GM19043 (cell line): ENCODE measurements at regions not wholly inside any gene's neighbourhood (a gene's known extent, or its start where the extent isn't known, plus 50 kb on each side); places are given as distances from the start of the nearest gene placed in this dataset.
"Not testable (repeated sequence)": the region's sequence is repeated elsewhere in the genome, so short reads cannot be mapped to it uniquely, and the experiment has no call there.

Source experiments
- ATAC-seq: cut with Tn5 transposase; IDR thresholded peaks from one replicate; pipeline ENCODE4 v1.9.1; 2021; ENCODE audit warnings: low read depth; ENCODE audit not compliant: unreplicated experiment

DNA sequence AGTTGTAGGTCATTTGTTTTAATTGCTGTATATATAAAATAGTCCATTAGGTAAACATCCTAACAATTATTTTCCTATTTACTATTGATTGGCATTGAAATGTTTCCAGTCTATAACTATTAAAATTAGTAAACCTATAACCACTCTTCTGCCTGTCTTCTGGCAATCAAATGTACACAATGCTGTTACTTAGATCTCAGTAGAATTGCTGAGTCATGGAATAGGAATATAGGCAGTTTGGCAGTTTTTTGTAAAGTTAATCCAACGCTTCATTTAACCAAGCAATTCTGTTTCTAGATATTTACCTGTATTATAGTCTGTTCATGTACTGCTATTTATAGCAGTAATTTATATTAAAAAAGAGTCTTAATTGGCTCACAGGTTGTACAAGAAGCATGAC, 518.1 kb downstream of the DCDC2C start:
- no peak for ATAC-seq

DNA sequence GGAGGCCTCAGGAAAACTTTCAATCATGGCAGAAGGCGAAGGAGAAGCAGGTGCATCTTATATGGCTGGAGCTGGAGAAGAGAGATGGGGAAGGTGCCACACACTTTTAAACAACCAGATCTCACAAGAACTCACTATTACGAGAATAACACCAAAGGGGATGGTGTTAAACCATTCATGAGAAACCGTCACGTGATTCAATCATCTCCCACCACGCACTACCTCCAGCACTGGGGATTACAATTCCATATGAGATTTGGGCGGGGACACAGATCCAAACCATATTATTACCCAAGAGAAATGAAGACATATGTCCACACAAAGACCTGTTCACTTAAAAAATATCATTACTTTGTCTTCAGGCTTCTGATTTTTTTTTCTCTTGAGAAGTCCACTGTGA, 518.5 kb downstream of the DCDC2C start:
- ATAC-seq = no peak

DNA sequence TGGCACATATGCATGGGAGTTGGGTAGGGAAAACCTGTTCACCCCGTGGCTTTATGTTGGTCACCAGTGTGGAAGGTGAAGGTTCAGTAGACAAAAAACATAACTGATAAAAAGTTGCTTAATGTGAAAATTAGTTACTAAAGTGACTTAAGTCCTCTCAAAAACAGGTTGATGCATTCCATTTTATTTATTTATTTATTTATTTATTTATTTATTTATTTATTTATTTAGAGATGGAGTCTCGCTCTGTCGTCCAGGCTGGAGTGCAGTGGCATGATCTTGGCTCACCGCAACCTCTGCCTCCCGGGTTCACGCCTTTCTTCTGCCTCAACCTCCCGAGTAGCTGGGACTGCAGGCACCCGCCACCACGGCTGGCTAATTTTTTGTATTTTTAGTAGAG, 541.0 kb downstream of the DCDC2C start:
- not testable (repeated sequence) for ATAC-seq

DNA sequence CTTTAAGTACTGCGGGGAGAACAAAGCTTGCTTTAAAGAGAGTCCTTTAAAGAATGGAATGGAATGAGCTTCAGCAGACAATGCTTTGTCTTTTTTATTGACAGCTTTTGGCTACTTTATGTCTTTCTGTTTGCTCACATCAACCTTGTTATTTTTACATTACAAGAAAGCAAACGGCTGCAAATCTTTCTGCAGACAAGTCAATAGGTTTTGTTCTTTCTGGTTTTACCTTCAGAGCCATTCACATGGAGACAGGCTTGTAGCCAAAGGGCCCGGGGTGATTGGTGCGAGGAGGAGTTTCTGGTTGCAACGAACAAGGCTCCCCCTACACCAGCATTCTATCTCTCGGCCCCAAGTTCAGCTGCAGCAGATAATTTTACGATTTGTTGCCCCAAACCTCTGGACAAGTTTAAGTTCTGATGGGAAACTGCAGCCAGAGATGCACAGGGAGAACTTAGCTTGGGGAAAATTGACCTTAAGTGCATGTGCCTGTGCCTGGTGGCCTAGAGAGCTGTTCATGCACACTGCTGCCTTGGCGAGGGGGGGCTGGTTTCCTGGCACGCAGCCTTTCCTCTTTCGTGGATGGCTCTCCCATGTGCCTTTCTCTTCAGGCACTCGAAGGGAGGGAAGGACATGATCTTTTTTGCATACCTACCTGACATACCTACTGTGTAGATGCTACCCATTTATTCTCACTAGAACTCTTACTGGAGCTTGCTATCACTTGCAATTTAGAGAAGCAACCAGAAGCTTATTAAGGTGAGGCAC, 543.2 kb downstream of the DCDC2C start:
- ATAC-seq = no peak

DNA sequence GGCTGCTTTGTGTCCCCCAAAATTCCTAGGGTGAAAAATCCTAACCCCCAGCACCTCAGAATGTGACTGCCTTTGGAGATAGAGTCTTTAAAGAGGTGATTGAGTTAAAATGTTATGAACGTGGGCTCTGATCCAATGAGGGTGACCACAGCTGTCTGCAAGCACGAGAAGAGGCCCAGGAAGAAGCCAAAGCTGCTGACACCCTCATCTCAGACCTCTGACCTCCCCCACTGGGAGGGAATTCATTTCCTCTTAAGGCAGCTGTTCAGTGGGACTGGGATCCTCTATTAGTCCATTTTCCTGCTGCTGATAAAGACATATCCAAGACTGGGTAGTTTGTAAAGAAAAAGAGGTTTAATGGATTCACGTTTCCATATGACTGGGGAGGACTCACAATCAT, 544.4 kb downstream of the DCDC2C start:
- ATAC-seq = no peak

DNA sequence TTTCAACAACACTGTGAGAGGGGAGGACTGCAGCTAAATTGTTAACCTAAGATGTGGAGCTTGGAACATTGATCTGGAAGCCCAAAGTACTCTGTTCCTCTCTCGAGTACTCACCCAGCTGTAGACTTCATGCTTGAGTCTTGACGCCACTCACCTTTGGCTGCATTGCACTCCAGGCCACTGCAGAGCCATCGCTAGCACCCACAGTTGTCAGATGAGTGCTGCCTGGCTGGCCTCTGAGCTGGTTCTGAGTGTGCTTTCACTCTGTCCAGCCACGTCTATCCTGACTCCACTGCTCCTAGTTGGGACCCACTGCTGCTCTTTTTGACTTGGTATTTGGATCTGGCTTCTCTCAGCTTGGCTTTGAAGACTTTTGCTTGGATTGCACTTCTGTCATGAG, 552.1 kb downstream of the DCDC2C start:
- no peak for ATAC-seq

DNA sequence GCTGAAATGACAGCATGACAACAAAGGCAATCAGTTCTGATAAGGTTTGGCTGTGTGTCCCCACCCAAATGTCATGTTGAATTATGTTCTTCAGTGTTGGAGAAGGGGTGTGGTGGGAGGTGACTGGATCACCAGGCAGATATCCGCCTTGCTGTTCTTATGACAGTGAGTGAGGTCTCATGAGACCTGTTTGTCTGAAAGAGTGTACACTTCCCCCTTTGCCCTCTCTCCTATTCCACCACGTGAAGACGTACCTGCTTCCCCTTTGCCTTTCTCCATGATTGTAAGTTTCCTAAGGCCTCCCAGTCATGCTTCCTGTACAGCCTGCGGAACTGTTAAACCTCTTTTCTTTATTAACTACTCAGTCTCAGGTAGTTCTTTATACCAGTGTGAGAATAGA, 553.0 kb downstream of the DCDC2C start:
- ATAC-seq = no peak

DNA sequence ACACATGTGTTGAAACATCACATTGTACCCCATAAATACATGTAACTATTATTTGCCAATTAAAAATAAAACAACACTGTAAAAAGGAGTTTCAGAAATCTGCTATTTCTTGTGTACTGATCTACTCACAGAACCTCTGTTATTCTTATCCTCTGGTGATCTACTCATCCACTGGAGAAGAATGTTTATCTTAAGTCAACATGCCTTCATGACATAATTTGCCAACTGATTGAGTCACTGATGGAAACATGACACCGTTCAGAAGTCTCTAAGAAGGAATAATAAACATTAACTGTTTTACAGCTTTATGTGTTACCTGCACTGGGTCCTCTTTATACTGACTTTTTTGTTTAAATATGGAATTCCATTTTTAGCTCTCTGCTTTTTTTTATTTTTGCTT, 555.2 kb downstream of the DCDC2C start:
- no peak for ATAC-seq

DNA sequence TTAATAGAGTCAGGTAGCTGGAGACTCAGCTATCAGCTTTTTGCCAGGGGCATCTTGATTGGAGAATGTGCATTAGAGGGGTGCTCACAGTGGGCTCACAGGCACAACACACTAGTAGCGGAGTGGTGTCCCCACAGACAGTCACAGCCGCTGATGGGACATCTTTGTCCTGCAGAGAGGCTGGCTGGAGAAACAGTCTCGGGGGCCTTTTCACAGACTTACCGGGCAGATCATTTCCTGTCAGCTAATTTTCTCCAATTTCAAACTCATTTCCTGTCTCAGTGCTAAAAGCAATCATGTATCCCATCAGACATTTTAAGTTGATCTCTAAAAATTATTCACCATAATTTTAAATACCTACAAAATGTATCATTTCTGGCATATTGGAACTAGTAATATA, 562.6 kb downstream of the DCDC2C start:
- ATAC-seq = no peak

DNA sequence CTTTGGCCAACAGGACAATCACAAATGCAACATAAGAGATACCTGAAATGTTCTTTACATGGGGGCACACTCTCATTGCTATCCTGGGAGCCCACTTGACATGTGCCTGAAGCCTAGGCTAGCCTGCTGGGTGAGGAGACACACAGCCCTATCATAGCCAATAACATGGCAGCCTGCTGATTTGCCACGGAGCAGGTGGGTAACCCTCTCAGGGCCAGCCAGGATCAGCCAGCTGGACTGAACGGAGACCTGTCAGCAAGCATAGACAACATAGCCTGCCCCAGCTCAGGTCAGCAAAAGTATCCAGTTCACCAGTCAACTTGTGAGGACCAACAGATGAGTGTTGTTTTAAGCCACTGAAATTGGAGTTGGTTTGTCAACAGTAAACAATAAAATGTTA, 566.5 kb downstream of the DCDC2C start:
- no peak for ATAC-seq

DNA sequence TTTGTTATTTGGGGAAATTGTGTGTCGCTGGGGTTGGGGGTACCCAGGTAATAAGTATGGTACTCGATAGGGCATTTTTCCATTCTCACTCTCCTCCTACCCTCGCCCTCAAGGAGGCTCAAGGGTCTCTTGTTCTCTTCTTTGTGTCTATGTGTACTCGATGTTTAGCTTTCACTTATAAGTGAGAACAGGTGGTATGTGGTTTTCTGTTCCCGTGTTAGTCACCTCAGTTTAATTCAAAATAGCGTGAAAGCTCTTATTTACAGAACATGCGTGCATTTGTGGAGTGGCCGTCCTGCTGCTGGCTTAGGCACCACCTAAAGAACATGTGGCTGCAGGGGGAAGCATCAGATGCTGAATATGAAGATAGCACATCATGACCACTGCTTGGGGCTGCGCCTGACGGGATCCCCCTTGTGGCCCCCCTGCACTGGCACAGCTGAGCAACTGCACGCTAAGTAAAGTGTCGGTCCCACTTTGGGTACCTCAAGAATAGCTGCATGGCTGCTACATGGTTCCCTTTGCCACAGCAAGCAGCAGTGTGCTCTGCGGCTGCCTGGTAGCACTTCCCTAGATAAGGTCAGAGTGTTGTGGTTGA, 569.0 kb downstream of the DCDC2C start:
- ATAC-seq = no peak

DNA sequence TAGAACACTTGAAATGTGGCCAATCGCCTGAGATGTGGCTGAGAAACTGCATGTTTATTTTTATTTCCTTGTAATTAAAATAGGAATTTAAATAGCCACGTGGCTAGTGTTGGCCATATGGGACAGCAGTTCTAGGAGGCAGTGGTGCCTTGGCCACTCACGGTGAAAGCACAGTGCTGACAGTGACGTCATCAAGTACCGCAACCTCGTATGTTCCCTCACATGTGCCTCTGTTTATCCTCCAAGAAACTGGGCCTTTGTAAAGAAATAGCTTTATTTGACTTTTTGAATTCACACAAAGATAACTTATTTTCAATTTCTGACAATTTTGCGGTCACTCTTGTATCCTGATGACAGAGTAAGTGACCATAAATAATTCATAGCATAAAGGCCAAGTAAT, 575.0 kb downstream of the DCDC2C start:
- no peak for ATAC-seq

DNA sequence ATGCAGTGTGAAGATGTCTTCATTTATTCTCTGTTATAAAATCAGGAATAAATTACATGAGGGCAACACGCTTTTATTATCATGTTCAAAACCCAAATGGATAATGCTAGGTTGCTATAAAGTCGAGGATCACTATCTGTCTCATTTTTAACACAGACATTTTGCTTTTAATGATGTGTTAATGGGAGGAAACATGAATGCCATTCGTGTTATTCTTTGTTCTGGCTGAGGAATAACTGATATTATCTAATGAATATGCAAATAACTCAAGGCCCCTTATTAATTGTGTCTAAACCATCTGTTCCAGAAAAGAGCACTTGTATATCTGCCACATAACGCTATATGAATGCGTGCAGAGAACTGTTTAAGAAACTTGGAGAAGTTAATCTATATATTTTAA, 576.1 kb downstream of the DCDC2C start:
- ATAC-seq = no peak

DNA sequence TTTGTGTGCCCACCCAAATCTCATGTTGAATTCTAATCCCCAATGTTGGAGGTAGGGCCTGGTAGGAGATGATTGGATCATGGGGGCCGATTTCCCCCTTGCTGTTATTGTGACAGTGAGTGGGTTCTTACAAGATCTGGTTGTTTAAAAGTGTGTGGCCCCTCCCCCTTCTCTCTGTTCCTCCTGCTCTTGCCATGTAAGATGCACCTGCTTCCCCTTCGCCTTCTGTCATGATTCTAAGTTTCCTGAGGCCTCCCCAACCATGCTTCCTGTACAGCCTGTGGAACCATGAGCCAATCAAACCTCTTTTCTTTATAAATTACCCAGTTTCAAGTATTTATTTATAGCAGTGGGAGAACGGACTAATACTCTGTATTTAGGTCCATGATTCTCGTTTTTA, 588.1 kb downstream of the DCDC2C start:
- ATAC-seq = no peak

DNA sequence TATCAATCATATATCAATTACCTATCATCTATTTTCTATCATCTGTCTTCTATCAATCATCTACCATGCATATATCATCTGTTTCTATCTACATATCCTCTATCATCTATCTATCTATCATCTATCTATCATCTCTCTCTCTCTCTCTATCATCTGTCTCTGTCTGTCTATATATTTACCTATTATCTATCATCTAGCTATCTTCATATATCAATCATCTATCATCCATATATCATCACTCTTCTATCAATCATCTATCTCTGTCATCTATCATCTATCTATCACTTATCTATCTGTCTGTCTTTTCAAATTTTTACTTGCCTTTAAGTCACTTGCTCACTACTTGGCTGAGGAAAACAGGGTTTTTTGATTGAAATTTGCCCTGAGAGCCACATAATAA, 592.3 kb downstream of the DCDC2C start:
- ATAC-seq = no peak

DNA sequence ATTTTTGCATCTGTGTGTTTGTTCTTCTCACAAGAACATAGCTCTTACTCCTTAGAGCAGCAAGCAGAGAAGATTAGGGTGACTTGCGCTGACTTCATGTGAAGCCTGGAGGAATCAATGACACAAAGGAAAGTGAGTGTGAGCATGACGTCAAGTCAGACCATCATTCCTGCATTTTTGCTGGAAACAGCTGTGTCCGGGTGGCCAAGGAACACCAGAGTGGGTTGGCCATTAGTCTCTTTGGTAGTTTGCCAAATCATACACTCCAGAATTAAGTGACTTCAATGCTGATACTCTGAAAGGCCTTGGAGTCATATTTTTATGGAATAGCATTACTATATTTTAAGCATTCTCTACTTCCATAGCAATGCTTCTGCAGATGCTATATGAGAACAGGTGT, 597.2 kb downstream of the DCDC2C start:
- ATAC-seq = no peak

DNA sequence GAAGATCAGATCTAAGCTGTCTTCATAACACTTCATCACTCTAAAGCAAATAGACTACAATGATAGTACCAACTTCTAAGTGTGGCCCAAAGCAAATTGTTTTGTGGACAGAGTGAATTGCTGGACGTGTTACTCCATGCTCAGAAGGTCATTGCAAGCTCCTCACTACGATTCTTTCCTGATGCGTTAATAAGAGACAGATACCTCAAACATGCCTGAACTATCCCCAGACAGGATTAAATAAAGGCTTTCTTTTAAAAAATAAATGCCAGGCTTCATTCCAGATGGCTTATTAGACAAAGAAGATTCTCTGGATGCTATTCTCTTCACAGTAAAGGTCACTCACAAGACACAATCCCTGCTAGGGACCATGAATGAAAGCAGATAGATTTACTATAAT, 621.2 kb downstream of the DCDC2C start:
- no peak for ATAC-seq

DNA sequence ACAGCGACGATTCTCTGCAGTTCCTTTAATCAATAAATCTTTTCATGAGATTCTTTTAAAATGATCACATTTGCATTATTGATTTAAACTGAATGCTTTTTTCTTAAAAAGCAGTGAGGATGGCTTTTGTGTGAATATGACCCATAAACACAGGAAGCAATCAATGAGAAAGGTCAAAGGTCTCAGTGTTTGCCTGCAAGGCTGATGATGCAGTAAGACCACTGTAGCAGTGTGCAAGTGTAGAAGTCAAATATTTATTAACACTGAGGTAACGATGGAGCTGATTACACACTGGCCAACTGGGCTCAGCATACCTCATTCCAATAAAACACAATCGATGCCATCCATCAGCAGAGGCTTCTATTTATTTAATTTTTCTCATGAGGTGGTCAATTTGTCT, 633.5 kb downstream of the DCDC2C start:
- ATAC-seq = no peak

DNA sequence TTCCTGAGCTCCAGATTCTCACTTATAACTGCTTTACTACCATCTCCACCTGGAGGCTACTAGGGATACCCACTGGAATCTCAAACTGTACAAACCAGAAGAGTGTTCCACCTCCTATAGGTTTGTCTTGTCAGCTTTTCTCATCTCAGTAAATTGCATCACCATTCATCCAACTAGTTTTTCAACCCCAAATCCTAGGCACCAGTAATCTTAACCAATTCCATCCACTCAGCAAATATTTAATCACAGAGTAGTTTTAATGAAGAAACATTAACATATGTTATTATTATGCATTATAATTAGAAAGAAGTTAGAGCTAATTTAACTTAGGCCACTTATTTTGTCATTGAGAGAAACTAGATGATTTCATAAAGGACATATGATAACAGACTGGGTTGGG, 635.0 kb downstream of the DCDC2C start:
- no peak for ATAC-seq

DNA sequence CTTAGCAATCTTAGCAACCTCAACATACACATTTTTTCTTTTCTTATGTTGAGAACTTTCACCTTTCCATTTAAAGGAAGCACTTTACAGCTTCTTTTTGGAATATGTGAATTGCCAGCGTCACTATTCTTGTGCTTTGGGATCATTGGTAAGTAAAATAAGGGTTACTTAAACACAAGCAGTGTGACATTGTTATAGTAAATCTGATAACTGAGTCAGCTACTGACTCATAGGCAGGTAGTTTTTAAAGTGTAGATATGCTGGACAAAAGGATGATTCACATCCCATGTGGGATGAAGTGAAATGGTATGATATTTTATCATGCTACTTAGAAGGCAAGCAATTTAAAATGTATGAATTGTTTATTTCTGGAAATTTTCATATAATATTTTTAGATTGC, 637.2 kb downstream of the DCDC2C start:
- no peak for ATAC-seq

DNA sequence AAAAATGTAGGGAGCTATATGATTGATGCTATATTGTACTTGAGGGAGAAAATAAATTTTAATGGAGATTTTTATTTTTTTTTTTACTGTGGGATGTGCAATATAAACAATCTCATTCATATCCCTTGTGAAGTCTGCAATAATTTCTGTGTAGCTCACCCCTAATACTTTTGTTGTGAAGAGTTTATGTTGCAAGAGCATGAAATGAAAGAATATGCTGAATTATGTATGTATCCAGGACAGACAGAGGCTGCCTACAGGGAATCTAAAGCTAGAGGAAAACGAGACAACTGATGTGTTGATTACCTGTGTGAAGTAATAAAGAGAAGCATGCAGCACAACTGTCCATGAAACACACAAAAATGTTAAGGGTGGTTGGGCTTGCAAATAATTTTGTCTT, 643.3 kb downstream of the DCDC2C start:
- no peak for ATAC-seq

DNA sequence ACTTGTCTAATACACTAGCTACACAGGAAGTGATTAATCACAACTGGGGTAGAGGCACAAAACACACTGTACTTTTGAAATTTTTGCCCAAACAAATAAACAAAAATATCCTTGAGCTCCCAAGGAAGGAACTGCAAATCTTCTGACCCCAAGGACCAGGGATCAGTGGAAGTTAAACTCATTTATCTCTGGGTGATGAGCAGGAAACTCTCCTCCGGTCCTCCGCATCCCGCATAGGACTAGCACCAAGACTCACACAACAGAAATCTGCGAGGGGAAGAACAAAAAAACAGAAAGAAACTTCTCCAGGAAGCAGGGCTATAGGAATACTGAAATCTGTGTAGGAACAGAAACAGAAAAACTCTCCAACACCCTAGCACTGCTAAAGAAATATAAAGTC, 650.3 kb downstream of the DCDC2C start:
- no peak for ATAC-seq

DNA sequence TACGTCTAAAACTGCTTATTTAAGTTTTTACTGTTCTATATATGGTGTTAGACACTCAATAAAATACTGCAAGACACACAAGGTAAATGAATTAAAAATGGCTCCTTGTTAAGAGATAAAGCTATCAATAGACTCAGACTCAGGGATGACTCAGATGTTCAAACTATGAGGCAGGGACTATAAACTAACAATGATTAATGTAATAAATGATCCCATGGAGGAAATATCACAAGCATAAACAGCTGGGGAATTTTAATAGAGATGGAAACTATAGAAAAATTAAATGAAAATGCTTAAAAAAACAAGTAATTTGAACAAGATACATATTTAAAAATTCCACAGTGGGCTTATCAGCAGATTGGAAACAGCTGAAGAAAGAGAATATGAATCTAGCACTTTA, 650.8 kb downstream of the DCDC2C start:
- ATAC-seq = no peak
